ENCODE measurements at regions not wholly inside any gene's neighbourhood (a gene's known extent, or its start where the extent isn't known, plus 50 kb on each side); places are given as distances from the start of the nearest gene placed in this dataset.

DNA sequence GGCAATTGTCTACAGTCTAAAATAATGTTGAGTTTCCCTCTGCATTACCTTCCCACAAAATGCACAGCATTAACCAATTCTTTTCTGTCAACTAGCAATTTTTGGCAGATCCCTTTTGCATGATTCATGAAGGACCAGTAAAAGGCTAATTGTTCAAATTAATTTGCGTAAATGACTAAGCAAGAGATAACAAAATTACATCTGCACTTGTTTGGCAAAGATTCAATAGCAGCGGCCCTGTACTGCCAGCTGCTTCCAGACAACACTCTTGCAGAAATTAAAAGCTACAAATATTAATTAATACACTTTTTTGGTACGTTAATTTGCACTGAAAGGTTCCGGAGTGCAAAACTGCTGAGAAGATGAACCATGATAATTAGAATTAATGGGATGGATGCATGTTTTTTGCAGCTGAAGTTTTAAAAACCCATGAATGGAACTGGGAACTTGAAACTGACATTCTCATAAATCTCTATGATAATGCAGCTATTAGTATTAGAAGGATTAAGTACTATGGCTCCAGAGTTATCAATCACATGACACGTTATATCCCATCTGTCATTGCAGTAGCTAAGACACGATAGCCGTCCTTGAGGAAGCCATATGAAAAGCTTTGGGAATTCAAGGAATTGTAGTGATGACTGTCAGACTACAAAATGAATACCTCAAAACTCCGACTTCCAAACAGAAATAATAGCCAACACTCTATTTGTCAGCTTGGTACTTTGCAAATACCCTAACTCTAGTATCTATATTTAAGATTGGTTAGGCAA is 1268.3 kb upstream of the ACVR2A start:
- Histone ChIP-seq H3K9me3 (ENCODE audit: control insufficient read depth in 1 of 2, insufficient read depth in 1 of 2, low read length in 2 of 2) (peaks cover 0 to 9% of the 10 kb centered on the region in 2 experiments), H3K27ac (ENCODE audit: low read depth in 1 of 2, low read length in 2 of 2) (no peak overlapping the region), H3K27me3 (ENCODE audit: control insufficient read depth in 1 of 2, insufficient read depth in 2 of 2, low read length in 2 of 2) (no peaks in the 10 kb centered on the region), H3K4me3 (ENCODE audit: low read length) (no peak overlapping the region), H3K36me3 (ENCODE audit: insufficient read depth, low read length) (no peaks in the 10 kb centered on the region), H3K4me1 (ENCODE audit: insufficient read depth, low read length) (no peaks in the 10 kb centered on the region)
- POLR2A ChIA-PET: no interaction called here
- CTCF ChIA-PET: no interaction called here
- intact Hi-C loops (cut with DNase I, micrococcal nuclease): no loop called here
- Mint-ChIP-seq H3K27me3 (no peaks in the 10 kb centered on the region), H3K36me3 (ENCODE audit: low read depth) (no peaks in the 10 kb centered on the region), H3K9me3 (no peaks in the 10 kb centered on the region), H3K27ac (no peak overlapping the region), H3K4me3 (no peak overlapping the region), H3K4me1 (ENCODE audit: low read depth) (no peaks in the 10 kb centered on the region)
- DNase-seq (no peak), ATAC-seq (ENCODE audit: poor library complexity) (no peak)
- no peak for TF ChIP-seq CTCF (IDR thresholded peaks at IDR 0.05)

- H3K9me3 Mint-ChIP-seq: no peaks in the 10 kb centered on the region
- intact Hi-C loops (cut with DNase I, micrococcal nuclease): no loop called here
- H3K27me3 Mint-ChIP-seq: no peaks in the 10 kb centered on the region
- H3K4me1 ChIP-seq (ENCODE audit: insufficient read depth, low read length): no peaks in the 10 kb centered on the region
- no peak overlapping the region for H3K27ac ChIP-seq (ENCODE audit: low read depth in 1 of 2, low read length in 2 of 2)
- CTCF ChIA-PET: no interaction called here
- no peaks in the 10 kb centered on the region for H3K36me3 ChIP-seq (ENCODE audit: insufficient read depth, low read length)
- H3K4me1 Mint-ChIP-seq (ENCODE audit: low read depth): no peaks in the 10 kb centered on the region
- H3K9me3 ChIP-seq (ENCODE audit: control insufficient read depth in 1 of 2, insufficient read depth in 1 of 2, low read length in 2 of 2): peaks cover 0 to 1% of the 10 kb centered on the region in 2 experiments
- no peak overlapping the region for H3K4me3 Mint-ChIP-seq
- no peak for DNase-seq
- ATAC-seq (ENCODE audit: poor library complexity): no peak
- H3K27me3 ChIP-seq (ENCODE audit: control insufficient read depth in 1 of 2, insufficient read depth in 2 of 2, low read length in 2 of 2): no peaks in the 10 kb centered on the region
- no peak overlapping the region for H3K27ac Mint-ChIP-seq
- no peak overlapping the region for H3K4me3 ChIP-seq (ENCODE audit: low read length)
- no peaks in the 10 kb centered on the region for H3K36me3 Mint-ChIP-seq (ENCODE audit: low read depth)
- POLR2A ChIA-PET: no interaction called here
- no peak for TF ChIP-seq CTCF (IDR thresholded peaks at IDR 0.05)
These were observed 1272.2 kb upstream of the ACVR2A start for GRCh38 chr2:146572598-146572997.

DNA sequence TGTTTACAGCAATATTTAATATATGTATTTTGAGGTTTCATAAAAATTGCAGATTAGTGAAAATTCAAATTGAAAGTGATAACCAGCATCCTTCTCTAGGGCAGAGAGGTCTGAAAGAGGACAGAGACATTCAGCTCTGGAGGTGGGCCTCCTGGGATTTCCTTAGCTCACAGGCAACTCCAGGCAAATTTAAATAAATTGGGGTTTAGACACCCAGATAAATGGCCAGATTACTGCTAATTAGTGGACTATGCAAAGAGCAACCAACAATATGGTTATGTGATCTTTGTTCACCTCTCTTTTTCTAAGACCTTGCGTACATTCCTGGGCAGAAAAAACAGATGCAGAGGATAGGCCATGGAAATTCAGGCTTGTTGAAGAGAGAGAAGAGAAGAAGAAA is 1282.8 kb upstream of the ACVR2A start:
- POLR2A ChIA-PET: no interaction called here
- intact Hi-C loops (cut with DNase I, micrococcal nuclease): no loop called here
- no peaks in the 10 kb centered on the region for H3K9me3 Mint-ChIP-seq
- no peak for TF ChIP-seq CTCF (IDR thresholded peaks at IDR 0.05)
- H3K4me3 Mint-ChIP-seq: no peak overlapping the region
- Histone ChIP-seq H3K9me3 (ENCODE audit: control insufficient read depth in 1 of 2, insufficient read depth in 1 of 2, low read length in 2 of 2) (peaks cover 0 to 4% of the 10 kb centered on the region in 2 experiments), H3K27me3 (ENCODE audit: control insufficient read depth in 1 of 2, insufficient read depth in 2 of 2, low read length in 2 of 2) (no peaks in the 10 kb centered on the region), H3K36me3 (ENCODE audit: insufficient read depth, low read length) (no peaks in the 10 kb centered on the region), H3K4me1 (ENCODE audit: insufficient read depth, low read length) (no peaks in the 10 kb centered on the region), H3K4me3 (ENCODE audit: low read length) (no peak overlapping the region), H3K27ac (ENCODE audit: low read depth in 1 of 2, low read length in 2 of 2) (no peak overlapping the region)
- CTCF ChIA-PET: no interaction called here
- H3K4me1 Mint-ChIP-seq (ENCODE audit: low read depth): no peaks in the 10 kb centered on the region
- H3K36me3 Mint-ChIP-seq (ENCODE audit: low read depth): no peaks in the 10 kb centered on the region
- no peak overlapping the region for H3K27ac Mint-ChIP-seq
- DNase-seq (no peak), ATAC-seq (ENCODE audit: poor library complexity) (no peak)
- no peaks in the 10 kb centered on the region for H3K27me3 Mint-ChIP-seq
